Neural progenitor cell (in vitro differentiated cells): ENCODE measurements at regions not wholly inside any gene's neighbourhood (a gene's known extent, or its start where the extent isn't known, plus 50 kb on each side); places are given as distances from the start of the nearest gene placed in this dataset.

Source experiments
- DNase-seq: peaks from one replicate; pipeline ENCODE4 v3.0.0-alpha.2; 2016; ENCODE audit warnings: low spot score
- H2AFZ ChIP-seq: fragments of 200-600 bp; sonication (generic); replicated peaks from 2 replicates; pipeline ENCODE4 v1.6.1; 2016; ENCODE audit warnings: antibody characterized with exemption
- H3F3A ChIP-seq: fragments of 200-600 bp; sonication (generic); 2 replicates; pipeline ENCODE4 v1.6.1; 2016; ENCODE audit warnings: antibody characterized with exemption, low read depth
- H3K27ac ChIP-seq: fragments of 200-600 bp; sonication (generic); 2 replicates; pipeline ENCODE4 v1.5.1; 2016; ENCODE audit warnings: mild to moderate bottlenecking
- H3K27me3 ChIP-seq: fragments of 200-600 bp; sonication (generic); 2 replicates; pipeline ENCODE4 v1.6.1; 2016; ENCODE audit warnings: mild to moderate bottlenecking, moderate library complexity
- H3K36me3 ChIP-seq: fragments of 200-600 bp; sonication (generic); 2 replicates; pipeline ENCODE4 v1.5.1; 2016
- H3K4me1 ChIP-seq: fragments of 200-600 bp; sonication (generic); 2 replicates; pipeline ENCODE4 v1.6.1; 2016; ENCODE audit warnings: mixed run types
- H3K4me2 ChIP-seq: fragments of 200-600 bp; sonication (generic); 2 replicates; pipeline ENCODE4 v1.6.1; 2016
- H3K4me3 ChIP-seq: fragments of 200-600 bp; sonication (generic); 2 replicates; pipeline ENCODE4 v1.5.1; 2016
- H3K79me2 ChIP-seq: fragments of 200-600 bp; sonication (generic); 2 replicates; pipeline ENCODE4 v1.6.1; 2016; ENCODE audit warnings: low read depth
- H3K9ac ChIP-seq: fragments of 200-600 bp; sonication (generic); 2 replicates; pipeline ENCODE4 v1.6.1; 2016
- H3K9me3 ChIP-seq: fragments of 200-600 bp; sonication (generic); 2 replicates; pipeline ENCODE4 v1.5.1; 2016; ENCODE audit warnings: low read depth
- H4K20me1 ChIP-seq: fragments of 200-600 bp; sonication (generic); 2 replicates; pipeline ENCODE4 v1.6.1; 2016; ENCODE audit warnings: low read depth
- H3K27ac Mint-ChIP-seq: 3 replicates; pipeline ENCODE4 v1.8.0; 2021; ENCODE audit warnings: mixed read lengths
- H3K27me3 Mint-ChIP-seq: 2 replicates; pipeline ENCODE4 v1.8.0; 2022; ENCODE audit warnings: low read depth, mild to moderate bottlenecking, inconsistent platforms, moderate library complexity, mixed read lengths; ENCODE audit not compliant: insufficient read depth
- H3K36me3 Mint-ChIP-seq: 3 replicates; pipeline ENCODE4 v1.8.0; 2021; ENCODE audit warnings: mixed read lengths
- H3K4me1 Mint-ChIP-seq: 3 replicates; pipeline ENCODE4 v1.8.0; 2021; ENCODE audit warnings: mixed read lengths
- H3K4me3 Mint-ChIP-seq: 3 replicates; pipeline ENCODE4 v1.8.0; 2021; ENCODE audit warnings: mild to moderate bottlenecking, moderate library complexity, mixed read lengths
- H3K9me3 Mint-ChIP-seq: 3 replicates; pipeline ENCODE4 v1.8.0; 2020; ENCODE audit warnings: mixed read lengths
- EZH2 ChIP-seq: fragments of 200-600 bp; sonication (generic); IDR thresholded peaks from 2 replicates; pipeline ENCODE4 v1.6.1; 2017; ENCODE audit warnings: antibody characterized with exemption, mild to moderate bottlenecking, moderate library complexity
- EZH2phosphoT487 ChIP-seq: fragments of 200-600 bp; sonication (generic); IDR thresholded peaks from 2 replicates; pipeline ENCODE4 v1.6.1; 2017; ENCODE audit warnings: antibody characterized with exemption
- TF ChIP-seq, protein P1 (sequence below): fragments of 200-600 bp; sonication (generic); IDR thresholded peaks from 2 replicates; pipeline ENCODE4 v1.5.1; 2017; ENCODE audit warnings: antibody characterized with exemption, mild to moderate bottlenecking

DNA sequence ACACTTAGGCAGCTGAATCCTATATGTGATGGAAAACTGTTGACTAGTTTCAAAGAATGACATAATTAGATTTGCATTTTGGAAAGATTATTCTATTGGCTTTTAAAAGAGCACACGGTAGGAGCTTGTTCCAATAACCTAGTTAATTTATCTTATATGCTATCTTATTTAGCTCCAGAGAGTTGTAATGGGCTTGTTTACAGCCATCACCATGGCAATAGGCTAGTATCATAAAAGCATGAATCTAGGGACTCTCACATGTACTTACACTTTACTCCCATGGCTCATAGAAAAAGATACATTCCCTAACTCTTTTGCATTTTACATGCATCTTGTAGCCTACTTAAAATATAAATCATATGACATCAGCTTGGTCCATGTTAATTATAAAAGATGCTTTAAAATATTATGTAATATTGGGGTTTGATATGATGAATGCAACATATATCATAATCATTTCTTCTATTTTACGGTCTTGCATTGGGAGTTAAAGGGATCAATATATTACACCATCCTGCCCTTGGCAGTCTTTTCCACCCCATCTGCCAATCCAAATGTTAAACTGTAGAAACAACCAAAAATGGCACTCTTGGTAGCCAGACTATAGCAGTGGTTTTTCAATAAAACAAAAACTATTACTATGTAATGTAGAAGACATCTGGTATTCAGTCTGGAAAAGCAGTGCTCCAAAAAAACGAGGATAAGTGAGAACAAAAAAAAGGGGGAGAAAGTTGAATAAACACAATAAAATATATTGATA lies 2254.0 kb downstream of the LRRC4C start:
- Histone ChIP-seq H4K20me1 (no peaks in the 10 kb centered on the region), H3K9ac (no peak overlapping the region), H3K4me1 (no peaks in the 10 kb centered on the region), H3K36me3 (no peaks in the 10 kb centered on the region), H3K4me2 (no peak overlapping the region), H3K27me3 (no peaks in the 10 kb centered on the region), H3K27ac (no peak overlapping the region), H3K9me3 (no peaks in the 10 kb centered on the region), H3K4me3 (no peak overlapping the region), H3K79me2 (no peaks in the 10 kb centered on the region), H3F3A (no peaks in the 10 kb centered on the region), H2AFZ (no peak overlapping the region)
- no peak overlapping the region for H3K27ac Mint-ChIP-seq
- H3K27me3 Mint-ChIP-seq: no peaks in the 10 kb centered on the region
- no peaks in the 10 kb centered on the region for H3K36me3 Mint-ChIP-seq
- no peaks in the 10 kb centered on the region for H3K9me3 Mint-ChIP-seq
- H3K4me1 Mint-ChIP-seq: no peaks in the 10 kb centered on the region
- no peak overlapping the region for H3K4me3 Mint-ChIP-seq
- DNase-seq: no peak
- no peak for TF ChIP-seq EZH2phosphoT487
- TF ChIP-seq, protein P1, sequence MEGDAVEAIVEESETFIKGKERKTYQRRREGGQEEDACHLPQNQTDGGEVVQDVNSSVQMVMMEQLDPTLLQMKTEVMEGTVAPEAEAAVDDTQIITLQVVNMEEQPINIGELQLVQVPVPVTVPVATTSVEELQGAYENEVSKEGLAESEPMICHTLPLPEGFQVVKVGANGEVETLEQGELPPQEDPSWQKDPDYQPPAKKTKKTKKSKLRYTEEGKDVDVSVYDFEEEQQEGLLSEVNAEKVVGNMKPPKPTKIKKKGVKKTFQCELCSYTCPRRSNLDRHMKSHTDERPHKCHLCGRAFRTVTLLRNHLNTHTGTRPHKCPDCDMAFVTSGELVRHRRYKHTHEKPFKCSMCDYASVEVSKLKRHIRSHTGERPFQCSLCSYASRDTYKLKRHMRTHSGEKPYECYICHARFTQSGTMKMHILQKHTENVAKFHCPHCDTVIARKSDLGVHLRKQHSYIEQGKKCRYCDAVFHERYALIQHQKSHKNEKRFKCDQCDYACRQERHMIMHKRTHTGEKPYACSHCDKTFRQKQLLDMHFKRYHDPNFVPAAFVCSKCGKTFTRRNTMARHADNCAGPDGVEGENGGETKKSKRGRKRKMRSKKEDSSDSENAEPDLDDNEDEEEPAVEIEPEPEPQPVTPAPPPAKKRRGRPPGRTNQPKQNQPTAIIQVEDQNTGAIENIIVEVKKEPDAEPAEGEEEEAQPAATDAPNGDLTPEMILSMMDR: no peak
- TF ChIP-seq EZH2: no peak

DNA sequence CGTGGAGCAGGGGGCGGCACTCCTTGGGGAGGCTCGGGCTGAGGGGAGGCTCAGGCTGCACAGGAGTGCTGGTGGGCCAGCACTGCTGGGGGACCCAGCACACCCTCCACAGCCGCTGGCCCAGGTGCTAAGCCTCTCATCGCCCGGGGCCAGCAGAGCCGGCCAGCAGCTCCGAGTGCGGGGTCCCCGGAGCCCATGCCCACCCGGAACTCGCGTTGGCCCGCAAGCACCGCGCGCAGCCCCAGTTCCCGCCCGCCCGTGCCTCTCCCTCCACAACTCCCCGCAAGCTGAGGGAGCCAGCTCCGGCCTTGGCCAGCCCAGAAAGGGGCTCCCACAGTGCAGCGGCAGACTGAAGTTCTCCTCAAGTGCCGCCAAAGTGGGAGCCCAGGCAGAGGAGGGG lies 2266.8 kb downstream of the LRRC4C start:
- Histone ChIP-seq H3F3A (no peaks in the 10 kb centered on the region), H3K9ac (no peak overlapping the region), H3K27ac (no peak overlapping the region), H3K27me3 (no peaks in the 10 kb centered on the region), H3K4me1 (no peaks in the 10 kb centered on the region), H3K4me3 (no peak overlapping the region), H3K79me2 (no peaks in the 10 kb centered on the region), H4K20me1 (no peaks in the 10 kb centered on the region), H3K36me3 (no peaks in the 10 kb centered on the region), H3K9me3 (no peaks in the 10 kb centered on the region), H2AFZ (no peak overlapping the region), H3K4me2 (no peak overlapping the region)
- Mint-ChIP-seq H3K27me3 (no peaks in the 10 kb centered on the region), H3K4me3 (no peak overlapping the region), H3K27ac (no peak overlapping the region), H3K4me1 (no peaks in the 10 kb centered on the region), H3K9me3 (peaks cover 7% of the 10 kb centered on the region), H3K36me3 (no peaks in the 10 kb centered on the region)
- no peak for DNase-seq
- TF ChIP-seq EZH2phosphoT487: no peak
- no peak for TF ChIP-seq EZH2
- TF ChIP-seq, protein P1: no peak

DNA sequence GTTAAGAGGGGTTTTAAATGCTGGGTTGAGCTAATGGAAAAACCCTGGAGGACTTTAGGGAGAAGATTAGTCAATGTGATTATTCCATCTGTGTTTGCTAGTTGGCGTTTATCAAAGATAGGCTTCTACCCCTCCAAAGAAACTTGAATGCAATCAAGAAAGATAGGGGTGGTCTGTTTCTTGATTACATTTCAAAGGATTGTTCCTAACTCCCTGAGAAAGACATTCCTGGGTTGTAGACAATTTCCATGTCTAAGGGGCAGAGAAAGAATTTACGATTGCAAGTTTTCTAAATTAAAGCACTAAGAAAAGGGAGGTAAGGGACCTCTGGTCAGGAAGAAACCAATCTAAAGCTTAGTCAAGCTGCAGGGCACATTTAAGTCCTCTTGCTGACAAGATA lies 2268.7 kb downstream of the LRRC4C start:
- Histone ChIP-seq H2AFZ (peak overlapping the region; percentile 20), H3K36me3 (no peaks in the 10 kb centered on the region), H3K27ac (no peak overlapping the region), H3K79me2 (no peaks in the 10 kb centered on the region), H3K9ac (no peak overlapping the region), H3K4me1 (no peaks in the 10 kb centered on the region), H3K27me3 (no peaks in the 10 kb centered on the region), H3K4me3 (no peak overlapping the region), H3K4me2 (no peak overlapping the region), H3K9me3 (no peaks in the 10 kb centered on the region), H4K20me1 (no peaks in the 10 kb centered on the region), H3F3A (no peaks in the 10 kb centered on the region)
- Mint-ChIP-seq H3K4me1 (no peaks in the 10 kb centered on the region), H3K36me3 (no peaks in the 10 kb centered on the region), H3K27ac (no peak overlapping the region), H3K4me3 (no peak overlapping the region), H3K9me3 (peaks cover 7% of the 10 kb centered on the region), H3K27me3 (no peaks in the 10 kb centered on the region)
- no peak for DNase-seq
- TF ChIP-seq, protein P1: no peak
- TF ChIP-seq EZH2phosphoT487 (no peak), EZH2 (no peak)
